HepG2 (cell line): ENCODE measurements at regions not wholly inside any gene's neighbourhood (a gene's known extent, or its start where the extent isn't known, plus 50 kb on each side); places are given as distances from the start of the nearest gene placed in this dataset.
A peak's percentile ranks its signal among the peaks of the same experiment; 100 is the strongest.

Source experiments
- BCL3 ChIP-seq: sonication (generic); formaldehyde crosslinking; IDR thresholded peaks from 2 replicates; pipeline ENCODE4 v1.5.1; 2020; ENCODE audit warnings: mild to moderate bottlenecking, missing genetic modification reagents, moderate library complexity
- NR2F6 ChIP-seq, 2 experiments: IDR thresholded peaks; 2 replicates each; pipeline ENCODE4 v1.6.1; 2016; ENCODE audit warnings: antibody characterized with exemption in 1 of 2, mild to moderate bottlenecking in 1 of 2
- TAF1 ChIP-seq: sonication (generic); formaldehyde crosslinking; IDR thresholded peaks from 2 replicates; pipeline ENCODE4 v1.4.0; 2020; ENCODE audit warnings: missing genetic modification reagents
- THAP11 ChIP-seq: IDR thresholded peaks from 2 replicates; pipeline ENCODE4 v1.6.1; 2016; ENCODE audit warnings: missing biosample characterization, missing genetic modification reagents
- ZBTB10 ChIP-seq: sonication (generic); formaldehyde crosslinking; IDR thresholded peaks from 2 replicates; pipeline ENCODE4 v1.4.0; 2020; ENCODE audit warnings: missing genetic modification reagents, borderline replicate concordance
- ZNF350 ChIP-seq: sonication (generic); formaldehyde crosslinking; IDR thresholded peaks from 2 replicates; pipeline ENCODE4 v1.4.0; 2020; ENCODE audit warnings: mild to moderate bottlenecking, low read depth, missing genetic modification reagents, borderline replicate concordance
- ZNF614 ChIP-seq: IDR thresholded peaks from 2 replicates; pipeline ENCODE4 v1.6.1; 2018; ENCODE audit warnings: missing biosample characterization, missing genetic modification reagents, inconsistent platforms, borderline replicate concordance
- ZNF619 ChIP-seq: sonication (generic); formaldehyde crosslinking; IDR thresholded peaks from 2 replicates; pipeline ENCODE4 v1.4.0; 2020; ENCODE audit warnings: mild to moderate bottlenecking, missing genetic modification reagents
- TF ChIP-seq, protein P1 (sequence below): sonication (generic); formaldehyde crosslinking; IDR thresholded peaks from 2 replicates; pipeline ENCODE4 v1.4.0; 2020; ENCODE audit warnings: mild to moderate bottlenecking, missing genetic modification reagents
- TF ChIP-seq, protein P2 (sequence below): sonication (generic); formaldehyde crosslinking; IDR thresholded peaks from 2 replicates; pipeline ENCODE4 v1.4.0; 2020; ENCODE audit warnings: mild to moderate bottlenecking, missing genetic modification reagents

- TF ChIP-seq, protein P1, sequence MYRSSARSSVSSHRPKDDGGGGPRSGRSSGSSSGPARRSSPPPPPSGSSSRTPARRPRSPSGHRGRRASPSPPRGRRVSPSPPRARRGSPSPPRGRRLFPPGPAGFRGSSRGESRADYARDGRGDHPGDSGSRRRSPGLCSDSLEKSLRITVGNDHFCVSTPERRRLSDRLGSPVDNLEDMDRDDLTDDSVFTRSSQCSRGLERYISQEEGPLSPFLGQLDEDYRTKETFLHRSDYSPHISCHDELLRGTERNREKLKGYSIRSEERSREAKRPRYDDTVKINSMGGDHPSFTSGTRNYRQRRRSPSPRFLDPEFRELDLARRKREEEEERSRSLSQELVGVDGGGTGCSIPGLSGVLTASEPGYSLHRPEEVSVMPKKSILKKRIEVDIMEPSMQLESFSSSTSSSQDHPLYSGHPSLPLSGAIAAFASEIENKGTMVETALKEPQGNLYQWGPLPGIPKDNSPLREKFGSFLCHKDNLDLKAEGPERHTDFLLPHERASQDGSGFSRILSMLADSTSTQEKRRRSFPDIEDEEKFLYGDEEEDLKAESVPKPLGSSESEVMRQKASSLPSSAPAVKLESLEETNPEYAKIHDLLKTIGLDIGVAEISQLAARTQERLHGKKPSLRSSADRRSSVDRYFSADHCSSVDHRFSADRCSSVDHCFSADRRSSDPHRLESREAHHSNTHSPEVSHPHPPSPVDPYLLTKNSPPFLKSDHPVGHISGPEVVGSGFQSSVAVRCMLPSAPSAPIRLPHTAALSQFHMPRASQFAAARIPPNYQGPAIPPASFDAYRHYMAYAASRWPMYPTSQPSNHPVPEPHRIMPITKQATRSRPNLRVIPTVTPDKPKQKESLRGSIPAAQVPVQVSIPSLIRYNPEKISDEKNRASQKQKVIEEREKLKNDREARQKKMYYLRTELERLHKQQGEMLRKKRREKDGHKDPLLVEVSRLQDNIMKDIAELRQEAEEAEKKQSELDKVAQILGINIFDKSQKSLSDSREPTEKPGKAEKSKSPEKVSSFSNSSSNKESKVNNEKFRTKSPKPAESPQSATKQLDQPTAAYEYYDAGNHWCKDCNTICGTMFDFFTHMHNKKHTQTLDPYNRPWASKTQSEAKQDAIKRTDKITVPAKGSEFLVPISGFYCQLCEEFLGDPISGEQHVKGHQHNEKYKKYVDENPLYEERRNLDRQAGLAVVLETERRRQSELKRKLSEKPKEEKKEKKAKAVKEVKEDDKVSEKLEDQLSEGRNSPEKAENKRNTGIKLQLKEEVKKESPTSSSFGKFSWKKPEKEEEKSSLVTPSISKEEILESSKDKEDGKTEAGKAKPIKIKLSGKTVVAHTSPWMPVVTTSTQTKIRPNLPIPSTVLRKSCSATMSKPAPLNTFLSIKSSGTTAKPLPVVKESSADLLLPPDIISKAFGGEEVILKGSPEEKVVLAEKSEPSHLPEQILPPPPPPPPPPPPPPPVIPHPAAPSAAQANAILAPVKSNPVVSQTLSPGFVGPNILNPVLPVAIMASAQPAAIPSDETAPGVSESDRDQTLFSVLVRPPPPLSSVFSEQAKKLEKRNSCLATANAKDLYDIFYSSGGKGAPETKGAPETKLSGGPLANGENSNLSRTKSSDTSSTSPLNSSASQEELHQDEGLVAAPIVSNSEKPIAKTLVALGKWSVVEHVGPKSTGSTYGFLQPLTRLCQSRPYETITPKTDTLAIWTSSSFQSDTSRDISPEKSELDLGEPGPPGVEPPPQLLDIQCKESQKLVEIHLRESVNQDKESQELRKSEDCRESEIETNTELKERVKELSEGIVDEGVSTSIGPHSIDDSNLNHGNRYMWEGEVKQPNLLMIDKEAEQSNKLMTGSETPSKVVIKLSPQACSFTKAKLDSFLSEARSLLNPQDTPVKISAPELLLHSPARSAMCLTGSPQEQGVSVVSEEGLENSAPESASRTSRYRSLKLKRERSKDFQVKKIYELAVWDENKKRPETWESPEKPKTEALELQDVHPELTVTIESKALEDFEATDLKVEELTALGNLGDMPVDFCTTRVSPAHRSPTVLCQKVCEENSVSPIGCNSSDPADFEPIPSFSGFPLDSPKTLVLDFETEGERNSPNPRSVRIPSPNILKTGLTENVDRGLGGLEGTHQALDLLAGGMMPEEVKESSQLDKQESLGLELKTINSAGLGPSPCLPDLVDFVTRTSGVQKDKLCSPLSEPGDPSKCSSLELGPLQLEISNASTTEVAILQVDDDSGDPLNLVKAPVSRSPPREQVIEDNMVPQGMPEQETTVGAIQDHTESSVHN (CRISPR knock-in tag) = no peak
- TF ChIP-seq, protein P2, sequence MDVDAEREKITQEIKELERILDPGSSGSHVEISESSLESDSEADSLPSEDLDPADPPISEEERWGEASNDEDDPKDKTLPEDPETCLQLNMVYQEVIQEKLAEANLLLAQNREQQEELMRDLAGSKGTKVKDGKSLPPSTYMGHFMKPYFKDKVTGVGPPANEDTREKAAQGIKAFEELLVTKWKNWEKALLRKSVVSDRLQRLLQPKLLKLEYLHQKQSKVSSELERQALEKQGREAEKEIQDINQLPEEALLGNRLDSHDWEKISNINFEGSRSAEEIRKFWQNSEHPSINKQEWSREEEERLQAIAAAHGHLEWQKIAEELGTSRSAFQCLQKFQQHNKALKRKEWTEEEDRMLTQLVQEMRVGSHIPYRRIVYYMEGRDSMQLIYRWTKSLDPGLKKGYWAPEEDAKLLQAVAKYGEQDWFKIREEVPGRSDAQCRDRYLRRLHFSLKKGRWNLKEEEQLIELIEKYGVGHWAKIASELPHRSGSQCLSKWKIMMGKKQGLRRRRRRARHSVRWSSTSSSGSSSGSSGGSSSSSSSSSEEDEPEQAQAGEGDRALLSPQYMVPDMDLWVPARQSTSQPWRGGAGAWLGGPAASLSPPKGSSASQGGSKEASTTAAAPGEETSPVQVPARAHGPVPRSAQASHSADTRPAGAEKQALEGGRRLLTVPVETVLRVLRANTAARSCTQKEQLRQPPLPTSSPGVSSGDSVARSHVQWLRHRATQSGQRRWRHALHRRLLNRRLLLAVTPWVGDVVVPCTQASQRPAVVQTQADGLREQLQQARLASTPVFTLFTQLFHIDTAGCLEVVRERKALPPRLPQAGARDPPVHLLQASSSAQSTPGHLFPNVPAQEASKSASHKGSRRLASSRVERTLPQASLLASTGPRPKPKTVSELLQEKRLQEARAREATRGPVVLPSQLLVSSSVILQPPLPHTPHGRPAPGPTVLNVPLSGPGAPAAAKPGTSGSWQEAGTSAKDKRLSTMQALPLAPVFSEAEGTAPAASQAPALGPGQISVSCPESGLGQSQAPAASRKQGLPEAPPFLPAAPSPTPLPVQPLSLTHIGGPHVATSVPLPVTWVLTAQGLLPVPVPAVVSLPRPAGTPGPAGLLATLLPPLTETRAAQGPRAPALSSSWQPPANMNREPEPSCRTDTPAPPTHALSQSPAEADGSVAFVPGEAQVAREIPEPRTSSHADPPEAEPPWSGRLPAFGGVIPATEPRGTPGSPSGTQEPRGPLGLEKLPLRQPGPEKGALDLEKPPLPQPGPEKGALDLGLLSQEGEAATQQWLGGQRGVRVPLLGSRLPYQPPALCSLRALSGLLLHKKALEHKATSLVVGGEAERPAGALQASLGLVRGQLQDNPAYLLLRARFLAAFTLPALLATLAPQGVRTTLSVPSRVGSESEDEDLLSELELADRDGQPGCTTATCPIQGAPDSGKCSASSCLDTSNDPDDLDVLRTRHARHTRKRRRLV (CRISPR knock-in tag) = no peak
- TF ChIP-seq BCL3 (CRISPR knock-in tag) = no peak
- TF ChIP-seq THAP11 (CRISPR knock-in tag) = 0 out of 2 replicates have a peak, but pooled peaks have one; percentile 12
- 0 out of 2 replicates have a peak, but pooled peaks have one; percentile 34 for TF ChIP-seq ZNF350 (CRISPR knock-in tag)
- 0 out of 2 replicates have a peak, but pooled peaks have one; percentile 30 for TF ChIP-seq ZBTB10 (CRISPR knock-in tag)
- TF ChIP-seq TAF1 (CRISPR knock-in tag) = 0 out of 2 replicates have a peak, but pooled peaks have one; percentile 24
- TF ChIP-seq ZNF619 (CRISPR knock-in tag) = no peak
- 0 out of 2 replicates have a peak, but pooled peaks have one; percentile 27 for TF ChIP-seq ZNF614
- TF ChIP-seq NR2F6 (IDR thresholded peaks at IDR 0.05) = peak; percentile 62; the same call in 1 of the 2 replicates
- TF ChIP-seq NR2F6 (CRISPR knock-in tag; IDR thresholded peaks at IDR 0.05) = peak; percentile 37
Observed at GRCh38 chr20:50272724-50273446, 82.3 kb downstream of the CEBPB start (continued).
